NCI-H1417 (cell line): ENCODE measurements at regions not wholly inside any gene's neighbourhood (a gene's known extent, or its start where the extent isn't known, plus 50 kb on each side); places are given as distances from the start of the nearest gene placed in this dataset.

Experiments
- DNase-seq, 3 experiments: peaks; one replicate each; lab custom pipeline; 2025; lab: John Stamatoyannopoulos, UW

- DNase-seq: peak in 2 of 3 experiments; percentile 7 to 62
These were observed 495.5 kb upstream of the CFAP20DC start for GRCh38 chr3:59545374-59545773.

- no peak for DNase-seq
These were observed 492.5 kb upstream of the CFAP20DC start for GRCh38 chr3:59542276-59542675.

- no peak for DNase-seq
These were observed 490.9 kb upstream of the CFAP20DC start for GRCh38 chr3:59540696-59541095.

GRCh38 chr3:59540241-59540640 is 490.4 kb upstream of the CFAP20DC start:
- peak in 2 of 3 experiments; percentile 17 to 55 for DNase-seq

GRCh38 chr3:59538753-59539432 is 489.1 kb upstream of the CFAP20DC start:
- no peak for DNase-seq

GRCh38 chr3:59535791-59536221 is 486.0 kb upstream of the CFAP20DC start:
- DNase-seq: no peak

- no peak for DNase-seq
These were observed 482.2 kb upstream of the CFAP20DC start for GRCh38 chr3:59531994-59532393.

GRCh38 chr3:59531066-59531745 is 481.4 kb upstream of the CFAP20DC start:
- DNase-seq: peak in 1 of 3 experiments; percentile 35

- no peak for DNase-seq
These were observed 478.4 kb upstream of the CFAP20DC start for GRCh38 chr3:59528251-59528650.

- DNase-seq: no peak
These were observed 477.7 kb upstream of the CFAP20DC start for GRCh38 chr3:59527493-59527892.

- no peak for DNase-seq
These were observed 477.2 kb upstream of the CFAP20DC start for GRCh38 chr3:59526999-59527398.

- no peak for DNase-seq
These were observed 472.7 kb upstream of the CFAP20DC start for GRCh38 chr3:59522550-59522949.

GRCh38 chr3:59519094-59519493 is 469.3 kb upstream of the CFAP20DC start:
- DNase-seq: no peak

GRCh38 chr3:59518283-59519055 is 468.6 kb upstream of the CFAP20DC start:
- peak in 2 of 3 experiments; percentile 3 to 21 for DNase-seq

- DNase-seq: peak in 2 of 3 experiments; percentile 6 to 45
These were observed 467.6 kb upstream of the CFAP20DC start for GRCh38 chr3:59517388-59517787.

- peak in 1 of 3 experiments; percentile 1 for DNase-seq
These were observed 466.1 kb upstream of the CFAP20DC start for GRCh38 chr3:59515966-59516365.

- DNase-seq: no peak
These were observed 465.1 kb upstream of the CFAP20DC start for GRCh38 chr3:59514865-59515482.

- DNase-seq: no peak
These were observed 463.7 kb upstream of the CFAP20DC start for GRCh38 chr3:59513570-59513969.

GRCh38 chr3:59512066-59512465 is 462.2 kb upstream of the CFAP20DC start:
- DNase-seq: no peak

- no peak for DNase-seq
These were observed 460.8 kb upstream of the CFAP20DC start for GRCh38 chr3:59510576-59510975.

GRCh38 chr3:59508273-59508672 is 458.4 kb upstream of the CFAP20DC start:
- DNase-seq: no peak

GRCh38 chr3:59506191-59506590 is 456.4 kb upstream of the CFAP20DC start:
- DNase-seq: no peak
